ENCODE measurements at regions not wholly inside any gene's neighbourhood (a gene's known extent, or its start where the extent isn't known, plus 50 kb on each side); places are given as distances from the start of the nearest gene placed in this dataset.
"Not testable (repeated sequence)": the region's sequence is repeated elsewhere in the genome, so short reads cannot be mapped to it uniquely, and the experiment has no call there.

DNA sequence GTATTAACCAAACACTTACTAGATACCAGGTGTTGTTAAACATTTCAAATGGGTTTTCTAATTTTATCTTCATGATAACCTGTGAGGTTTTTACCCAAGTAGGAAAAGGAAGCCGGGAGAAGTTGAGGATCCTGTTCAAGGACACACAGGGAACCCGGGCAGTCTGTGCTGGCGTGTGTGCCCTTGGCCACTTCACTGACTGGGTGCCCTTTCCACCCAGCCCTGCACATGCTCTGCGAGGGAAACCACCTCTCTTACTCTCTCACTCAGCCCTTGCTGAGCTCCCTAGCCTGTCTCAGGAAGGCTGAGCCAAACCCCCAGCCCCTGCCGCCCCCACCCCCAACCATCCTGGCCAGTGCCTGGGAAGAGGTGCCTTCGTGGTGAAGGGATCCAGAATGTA is 51.8 kb downstream of the TEX44 start:
- DNase-seq (ENCODE audit: low spot score): no peak

DNA sequence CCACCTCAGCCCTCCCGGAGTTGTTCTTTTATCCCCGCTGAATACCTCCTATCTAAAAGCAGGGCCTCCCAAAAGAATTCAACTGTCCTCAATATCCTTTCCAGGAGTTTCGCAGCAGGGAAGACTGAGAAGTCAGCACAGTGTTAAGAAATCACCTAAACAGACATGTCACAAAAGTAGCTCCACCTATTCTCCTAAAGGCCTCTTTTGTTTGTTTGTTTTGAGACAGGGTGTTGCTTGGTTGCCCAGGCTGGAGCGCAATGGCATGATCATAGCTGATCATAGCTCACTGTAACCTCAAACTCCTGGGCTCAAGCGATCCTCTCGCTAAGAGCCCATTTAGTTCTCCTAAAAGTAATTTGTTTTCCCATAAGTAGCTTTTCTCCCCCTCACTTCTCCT is 53.8 kb downstream of the TEX44 start:
- no peak for DNase-seq (ENCODE audit: low spot score)

DNA sequence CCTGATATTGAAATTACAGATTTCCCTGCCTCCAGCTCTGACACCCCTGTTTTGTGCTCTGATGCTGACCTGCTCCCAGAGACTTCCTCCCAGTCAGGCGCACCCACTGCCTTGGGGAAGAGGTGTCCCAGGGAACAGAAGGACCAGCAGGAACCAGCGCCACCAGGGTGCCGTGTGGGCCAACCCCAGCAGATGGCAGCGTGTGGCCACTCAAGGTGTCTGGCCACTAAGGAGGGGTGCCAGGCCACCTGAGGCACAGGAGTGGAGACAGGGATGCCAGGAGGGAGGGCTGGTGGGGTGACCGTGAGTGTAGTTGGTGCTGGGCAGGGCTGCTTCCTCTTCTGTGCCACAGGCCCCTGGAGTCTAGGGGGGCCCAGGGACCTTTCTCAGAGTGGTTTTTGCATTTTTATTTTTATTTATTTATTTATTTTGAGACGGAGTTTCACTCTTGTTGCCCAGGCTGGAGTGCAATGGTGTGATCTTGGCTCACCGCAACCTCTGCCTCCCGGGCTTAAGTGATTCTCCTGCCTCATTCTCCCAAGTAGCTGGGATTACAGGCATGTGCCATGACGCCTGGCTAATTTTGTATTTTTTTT is 56.0 kb downstream of the TEX44 start:
- peak; percentile 60 for DNase-seq (ENCODE audit: low spot score)

DNA sequence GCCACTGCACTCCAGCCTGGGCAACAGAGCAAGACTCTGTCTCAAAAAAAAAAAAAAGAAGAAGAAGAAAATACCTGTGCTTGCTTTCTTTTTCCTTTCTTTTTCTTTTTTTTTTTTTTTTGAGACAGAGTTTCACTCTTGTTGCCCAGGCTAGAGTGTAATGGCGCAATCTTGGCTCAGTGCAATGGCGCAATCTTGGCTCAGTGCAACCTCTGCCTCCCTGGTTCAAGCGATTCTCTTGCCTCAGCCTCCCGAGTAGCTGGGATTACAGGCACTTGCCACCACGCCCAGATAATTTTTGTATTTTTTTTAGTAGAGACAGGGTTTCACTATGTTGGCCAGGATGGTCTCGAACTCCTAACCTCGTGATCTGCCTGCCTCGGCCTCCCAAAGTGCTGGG is 56.8 kb upstream of the PTMA start:
- not testable (repeated sequence) for DNase-seq (ENCODE audit: low spot score)

DNA sequence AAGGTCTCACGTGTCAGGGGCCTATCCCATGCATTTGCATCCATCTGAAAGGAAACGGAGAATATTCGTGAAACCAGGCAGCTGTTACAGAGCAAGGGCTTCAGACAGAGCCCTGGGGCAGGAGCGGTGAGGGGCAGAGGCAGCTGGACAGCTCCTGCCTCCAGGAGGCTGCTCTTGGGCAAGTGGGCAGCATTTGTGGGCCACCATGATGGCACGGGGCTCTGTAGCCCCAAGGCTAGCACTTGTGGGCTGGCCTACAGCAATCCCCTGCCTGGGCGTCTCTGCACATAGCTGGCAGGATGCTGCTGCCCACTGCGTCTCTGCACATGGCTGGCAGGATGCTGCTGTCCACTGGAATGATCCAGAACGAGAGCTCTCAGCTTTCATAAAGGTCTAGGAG is 52.8 kb upstream of the PTMA start:
- no peak for DNase-seq (ENCODE audit: low spot score)

DNA sequence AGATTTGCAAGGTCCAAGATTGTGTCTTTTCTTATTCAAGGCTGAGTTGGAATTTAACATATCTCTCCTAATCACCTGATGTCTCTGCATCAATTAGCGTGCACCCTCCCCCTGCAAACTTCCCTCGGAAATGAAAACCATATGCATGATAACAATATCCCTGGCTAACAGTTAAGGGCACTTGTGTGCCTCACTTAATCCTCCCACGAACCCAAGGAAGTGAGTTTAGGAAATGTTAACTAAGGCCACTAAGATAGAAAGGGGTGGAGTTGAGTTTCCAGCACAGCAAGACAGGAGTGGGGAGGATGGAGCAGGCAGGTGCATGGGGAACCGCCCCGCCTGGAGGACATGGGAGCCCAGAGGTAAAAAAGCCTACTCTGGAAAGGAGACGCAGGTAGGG is 52.4 kb upstream of the PTMA start:
- DNase-seq (ENCODE audit: low spot score): no peak

Measured in AG08395 (cell line).